ENCODE measurements at regions not wholly inside any gene's neighbourhood (a gene's known extent, or its start where the extent isn't known, plus 50 kb on each side); places are given as distances from the start of the nearest gene placed in this dataset.
"Not testable (repeated sequence)": the region's sequence is repeated elsewhere in the genome, so short reads cannot be mapped to it uniquely, and the experiment has no call there.

- POLR2A ChIA-PET = no interaction called here
Observed at GRCh38 chr5:44539602-44539919, 150.3 kb upstream of the FGF10 start.

GRCh38 chr5:44538797-44539601 lies 149.8 kb upstream of the FGF10 start:
- Histone ChIP-seq H3K27ac (ENCODE audit: low read length) (no peak overlapping the region), H3K4me3 (ENCODE audit: control insufficient read depth in 1 of 2, extremely low read depth in 1 of 2, low read length in 1 of 2) (no peak overlapping the region), H3K36me3 (ENCODE audit: control insufficient read depth in 2 of 2, extremely low read depth in 1 of 2, insufficient read depth in 1 of 2, low read length in 1 of 2) (no peaks in the 10 kb centered on the region), H3K4me1 (ENCODE audit: control insufficient read depth in 1 of 2, extremely low read depth in 1 of 2, insufficient read depth in 2 of 2, low read length in 2 of 2) (no peaks in the 10 kb centered on the region), H3K27me3 (replicated peaks in 1 of 2; ENCODE audit: control insufficient read depth in 2 of 2, extremely low read depth in 1 of 2, insufficient read depth in 2 of 2, low read length in 1 of 2) (no peaks in the 10 kb centered on the region), H3K9me3 (no peaks in the 10 kb centered on the region)
- ChIA-PET POLR2A (no interaction called here), CTCF (no interaction called here)
- Mint-ChIP-seq H3K27me3 (no peaks in the 10 kb centered on the region), H3K27ac (no peak overlapping the region), H3K36me3 (no peaks in the 10 kb centered on the region), H3K9me3 (peaks cover 0 to 6% (median 0%) of the 10 kb centered on the region in 3 donors), H3K4me1 (no peaks in the 10 kb centered on the region), H3K4me3 (no peak overlapping the region)
- ATAC-seq (replicated peaks in 1 of 4) (no peak), DNase-seq (no peak)
- WGBS (ENCODE audit: insufficient coverage) = 66% methylated on average over 5 of the region's 9 CpGs

More at GRCh38 chr5:44539602-44539919, 150.3 kb upstream of the FGF10 start:
- no peaks in the 10 kb centered on the region for H3K27me3 ChIP-seq (replicated peaks in 1 of 2; ENCODE audit: control insufficient read depth in 2 of 2, extremely low read depth in 1 of 2, insufficient read depth in 2 of 2, low read length in 1 of 2)
- no peaks in the 10 kb centered on the region for H3K36me3 Mint-ChIP-seq
- no peaks in the 10 kb centered on the region for H3K36me3 ChIP-seq (ENCODE audit: control insufficient read depth in 2 of 2, extremely low read depth in 1 of 2, insufficient read depth in 1 of 2, low read length in 1 of 2)
- no peaks in the 10 kb centered on the region for H3K4me1 ChIP-seq (ENCODE audit: control insufficient read depth in 1 of 2, extremely low read depth in 1 of 2, insufficient read depth in 2 of 2, low read length in 2 of 2)
- ATAC-seq (replicated peaks in 1 of 4) (no peak), DNase-seq (no peak)
- no peaks in the 10 kb centered on the region for H3K9me3 ChIP-seq
- no peak overlapping the region for H3K4me3 Mint-ChIP-seq
- H3K9me3 Mint-ChIP-seq = peaks cover 0 to 6% (median 0%) of the 10 kb centered on the region in 3 donors
- no peak overlapping the region for H3K27ac ChIP-seq (ENCODE audit: low read length)
- H3K27me3 Mint-ChIP-seq = no peaks in the 10 kb centered on the region
- no peak overlapping the region for H3K27ac Mint-ChIP-seq
- CTCF ChIA-PET = no interaction called here
- no peak overlapping the region for H3K4me3 ChIP-seq (ENCODE audit: control insufficient read depth in 1 of 2, extremely low read depth in 1 of 2, low read length in 1 of 2)
- H3K4me1 Mint-ChIP-seq = no peaks in the 10 kb centered on the region
- 72% methylated on average over 2 of the region's 3 CpGs for WGBS (ENCODE audit: insufficient coverage)

GRCh38 chr5:44536650-44537260 lies 147.5 kb upstream of the FGF10 start:
- Mint-ChIP-seq H3K27me3 (no peaks in the 10 kb centered on the region), H3K9me3 (peaks cover 0 to 9% (median 0%) of the 10 kb centered on the region in 3 donors), H3K27ac (no peak overlapping the region), H3K36me3 (no peaks in the 10 kb centered on the region), H3K4me1 (no peaks in the 10 kb centered on the region), H3K4me3 (no peak overlapping the region)
- Histone ChIP-seq H3K4me1 (ENCODE audit: control insufficient read depth in 1 of 2, extremely low read depth in 1 of 2, insufficient read depth in 2 of 2, low read length in 2 of 2) (no peaks in the 10 kb centered on the region), H3K4me3 (ENCODE audit: control insufficient read depth in 1 of 2, extremely low read depth in 1 of 2, low read length in 1 of 2) (no peak overlapping the region), H3K27me3 (replicated peaks in 1 of 2; ENCODE audit: control insufficient read depth in 2 of 2, extremely low read depth in 1 of 2, insufficient read depth in 2 of 2, low read length in 1 of 2) (no peaks in the 10 kb centered on the region), H3K36me3 (ENCODE audit: control insufficient read depth in 2 of 2, extremely low read depth in 1 of 2, insufficient read depth in 1 of 2, low read length in 1 of 2) (no peaks in the 10 kb centered on the region), H3K9me3 (no peaks in the 10 kb centered on the region), H3K27ac (ENCODE audit: low read length) (no peak overlapping the region)
- no CpG with 5 or more reads among the region's 3 CpGs for WGBS (ENCODE audit: insufficient coverage)
- POLR2A ChIA-PET = no interaction called here
- ATAC-seq (replicated peaks in 1 of 4) (no peak), DNase-seq (no peak)
- CTCF ChIA-PET = no interaction called here

GRCh38 chr5:44535621-44536020 lies 146.4 kb upstream of the FGF10 start:
- H3K36me3 Mint-ChIP-seq = no peaks in the 10 kb centered on the region
- H3K4me3 ChIP-seq (ENCODE audit: control insufficient read depth in 1 of 2, extremely low read depth in 1 of 2, low read length in 1 of 2) = no peak overlapping the region
- no peak for ATAC-seq (replicated peaks in 1 of 4)
- WGBS (ENCODE audit: insufficient coverage) = 67% methylated on average over 1 of the region's 3 CpGs
- no peak overlapping the region for H3K4me3 Mint-ChIP-seq
- ChIA-PET POLR2A (no interaction called here), CTCF (no interaction called here)
- H3K27me3 ChIP-seq (replicated peaks in 1 of 2; ENCODE audit: control insufficient read depth in 2 of 2, extremely low read depth in 1 of 2, insufficient read depth in 2 of 2, low read length in 1 of 2) = no peaks in the 10 kb centered on the region
- no peaks in the 10 kb centered on the region for H3K4me1 ChIP-seq (ENCODE audit: control insufficient read depth in 1 of 2, extremely low read depth in 1 of 2, insufficient read depth in 2 of 2, low read length in 2 of 2)
- H3K4me1 Mint-ChIP-seq = no peaks in the 10 kb centered on the region
- H3K9me3 Mint-ChIP-seq = peaks cover 0 to 9% (median under 1%) of the 10 kb centered on the region in 3 donors
- H3K27me3 Mint-ChIP-seq = no peaks in the 10 kb centered on the region
- no peaks in the 10 kb centered on the region for H3K36me3 ChIP-seq (ENCODE audit: control insufficient read depth in 2 of 2, extremely low read depth in 1 of 2, insufficient read depth in 1 of 2, low read length in 1 of 2)
- H3K9me3 ChIP-seq = no peaks in the 10 kb centered on the region
- no peak overlapping the region for H3K27ac ChIP-seq (ENCODE audit: low read length)
- no peak for DNase-seq
- no peak overlapping the region for H3K27ac Mint-ChIP-seq

GRCh38 chr5:44532981-44533380 lies 143.8 kb upstream of the FGF10 start:
- no peaks in the 10 kb centered on the region for H3K4me1 Mint-ChIP-seq
- Histone ChIP-seq H3K36me3 (ENCODE audit: control insufficient read depth in 2 of 2, extremely low read depth in 1 of 2, insufficient read depth in 1 of 2, low read length in 1 of 2) (no peaks in the 10 kb centered on the region), H3K9me3 (no peaks in the 10 kb centered on the region), H3K27me3 (replicated peaks in 1 of 2; ENCODE audit: control insufficient read depth in 2 of 2, extremely low read depth in 1 of 2, insufficient read depth in 2 of 2, low read length in 1 of 2) (no peaks in the 10 kb centered on the region), H3K4me3 (ENCODE audit: control insufficient read depth in 1 of 2, extremely low read depth in 1 of 2, low read length in 1 of 2) (no peak overlapping the region), H3K4me1 (ENCODE audit: control insufficient read depth in 1 of 2, extremely low read depth in 1 of 2, insufficient read depth in 2 of 2, low read length in 2 of 2) (no peaks in the 10 kb centered on the region), H3K27ac (ENCODE audit: low read length) (no peak overlapping the region)
- ChIA-PET CTCF (no interaction called here), POLR2A (no interaction called here)
- H3K27me3 Mint-ChIP-seq = no peaks in the 10 kb centered on the region
- no CpG with 5 or more reads among the region's 1 CpG for WGBS (ENCODE audit: insufficient coverage)
- no peak overlapping the region for H3K4me3 Mint-ChIP-seq
- H3K36me3 Mint-ChIP-seq = no peaks in the 10 kb centered on the region
- ATAC-seq (replicated peaks in 1 of 4) (no peak), DNase-seq (no peak)
- peaks cover 8 to 14% (median 10%) of the 10 kb centered on the region in 3 donors for H3K9me3 Mint-ChIP-seq
- H3K27ac Mint-ChIP-seq = no peak overlapping the region

- H3K4me1 Mint-ChIP-seq; ATAC-seq (replicated peaks in 1 of 4); H3K4me3 ChIP-seq (ENCODE audit: control insufficient read depth in 1 of 2, extremely low read depth in 1 of 2, low read length in 1 of 2); H3K9me3 ChIP-seq; DNase-seq; H3K27ac ChIP-seq (ENCODE audit: low read length); H3K36me3 ChIP-seq (ENCODE audit: control insufficient read depth in 2 of 2, extremely low read depth in 1 of 2, insufficient read depth in 1 of 2, low read length in 1 of 2); H3K36me3 Mint-ChIP-seq; H3K27ac Mint-ChIP-seq; H3K27me3 ChIP-seq (replicated peaks in 1 of 2; ENCODE audit: control insufficient read depth in 2 of 2, extremely low read depth in 1 of 2, insufficient read depth in 2 of 2, low read length in 1 of 2); CTCF ChIA-PET; H3K27me3 Mint-ChIP-seq; H3K4me1 ChIP-seq (ENCODE audit: control insufficient read depth in 1 of 2, extremely low read depth in 1 of 2, insufficient read depth in 2 of 2, low read length in 2 of 2); H3K4me3 Mint-ChIP-seq; POLR2A ChIA-PET: not testable (repeated sequence)
- H3K9me3 Mint-ChIP-seq = peaks cover 8 to 10% (median 9%) of the 10 kb centered on the region in 3 donors
- 67% methylated on average over 1 of the region's 2 CpGs for WGBS (ENCODE audit: insufficient coverage)
Observed at GRCh38 chr5:44531756-44532155, 142.5 kb upstream of the FGF10 start.

Measured in T-cell (primary cell).